Ramos (cell line): ENCODE measurements at regions not wholly inside any gene's neighbourhood (a gene's known extent, or its start where the extent isn't known, plus 50 kb on each side); places are given as distances from the start of the nearest gene placed in this dataset.
"Not testable (repeated sequence)": the region's sequence is repeated elsewhere in the genome, so short reads cannot be mapped to it uniquely, and the experiment has no call there.

Experiments
- in situ Hi-C: fragments of 300-500 bp; cut with MboI; formaldehyde crosslinking; loops from one replicate; pipeline ENCODE4 v1.14.3; 2022; ENCODE audit warnings: low sequenced_read_pairs; ENCODE audit not compliant: unreplicated experiment

DNA sequence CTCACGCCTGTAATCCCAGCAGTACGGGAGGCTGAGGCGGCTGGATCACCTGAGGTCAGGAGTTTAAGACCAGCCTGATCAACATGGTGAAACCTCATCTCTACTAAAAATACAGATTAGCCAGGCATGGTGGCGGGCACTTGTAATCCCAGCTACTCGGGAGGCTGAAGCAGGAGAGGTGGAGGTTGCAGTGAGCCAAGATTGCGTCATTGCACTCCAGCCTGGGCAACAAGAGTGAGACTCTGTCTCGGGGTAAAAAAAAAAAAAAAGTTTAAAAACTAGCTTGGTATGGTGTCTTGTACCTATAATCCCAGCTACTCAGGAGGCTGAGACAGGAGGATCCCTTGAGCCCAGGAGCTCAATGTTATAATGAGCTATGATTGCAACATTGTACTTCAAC is 61.2 kb upstream of the TARDBP start:
- in situ Hi-C loops: not testable (repeated sequence)

DNA sequence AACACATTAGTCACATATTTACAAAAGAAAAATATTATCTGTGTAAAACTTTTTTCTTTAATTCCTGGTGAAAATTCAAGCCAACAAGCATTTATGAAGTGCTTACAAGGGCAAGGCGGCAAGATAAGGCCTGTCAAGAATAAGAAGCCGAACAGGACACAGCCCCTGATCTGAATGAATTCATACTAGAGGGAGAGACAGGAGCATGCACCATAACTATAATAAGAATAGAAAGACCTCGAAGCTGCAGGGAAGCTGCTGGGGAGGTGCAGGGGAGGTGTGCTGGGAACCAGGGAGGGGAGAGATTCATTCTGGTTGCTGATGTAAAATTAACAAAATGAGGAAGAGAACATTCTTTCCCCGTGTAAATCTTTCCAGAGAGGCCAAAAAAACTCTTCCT is 60.5 kb upstream of the TARDBP start:
- in situ Hi-C loops: no loop called here

DNA sequence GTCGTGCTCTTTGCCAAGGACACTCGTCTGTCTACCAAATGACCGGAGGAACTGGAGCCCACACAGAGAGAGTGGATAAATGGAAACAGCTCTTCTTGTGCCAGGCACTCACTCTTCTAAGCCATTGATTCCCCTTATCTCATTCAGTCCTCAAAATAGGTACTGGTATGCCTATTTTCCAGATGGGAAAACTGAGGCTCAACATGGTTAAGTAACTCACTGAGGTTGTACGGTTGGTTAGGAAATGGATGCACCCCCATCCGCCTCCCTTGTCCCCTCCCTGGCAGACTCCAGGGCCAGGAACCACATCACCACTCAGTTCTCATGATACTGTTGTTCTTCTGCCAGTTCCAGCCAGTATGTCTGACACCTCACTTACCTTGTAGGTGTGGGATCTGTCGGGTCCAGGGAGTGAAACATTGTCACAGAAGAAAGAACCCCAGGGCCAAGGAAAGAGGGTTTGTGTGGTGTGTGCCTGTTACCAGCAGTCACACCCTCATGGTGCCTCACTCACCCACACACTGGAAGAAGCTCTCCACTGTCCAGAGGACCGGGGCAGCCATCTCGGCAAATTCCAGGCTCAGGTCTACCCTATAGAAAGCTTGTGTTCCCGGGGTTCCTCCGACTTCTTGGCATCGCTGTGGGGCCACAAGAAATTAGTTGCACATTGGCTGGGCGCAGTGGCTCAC is 58.8 kb upstream of the TARDBP start:
- in situ Hi-C loops: no loop called here

DNA sequence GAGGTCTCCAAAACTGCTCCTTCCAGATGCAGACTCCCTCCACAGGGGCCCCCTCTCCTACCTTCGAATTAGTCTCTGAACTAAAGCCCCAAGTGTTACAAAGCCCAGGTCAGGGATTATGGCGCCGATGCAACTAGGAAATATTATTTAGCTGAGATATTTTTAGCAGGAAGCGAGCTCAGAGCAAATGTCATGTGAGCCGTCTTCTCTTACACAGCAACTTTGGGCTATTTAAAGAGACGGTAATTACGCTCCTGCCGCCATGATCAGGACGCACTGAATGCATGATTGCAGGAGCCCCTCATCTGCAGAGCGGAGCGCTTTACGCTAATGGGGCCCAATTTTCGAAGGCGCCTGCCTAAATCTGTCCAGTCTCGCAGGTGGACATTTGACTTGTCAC is 55.3 kb upstream of the TARDBP start:
- in situ Hi-C loops: no loop called here

DNA sequence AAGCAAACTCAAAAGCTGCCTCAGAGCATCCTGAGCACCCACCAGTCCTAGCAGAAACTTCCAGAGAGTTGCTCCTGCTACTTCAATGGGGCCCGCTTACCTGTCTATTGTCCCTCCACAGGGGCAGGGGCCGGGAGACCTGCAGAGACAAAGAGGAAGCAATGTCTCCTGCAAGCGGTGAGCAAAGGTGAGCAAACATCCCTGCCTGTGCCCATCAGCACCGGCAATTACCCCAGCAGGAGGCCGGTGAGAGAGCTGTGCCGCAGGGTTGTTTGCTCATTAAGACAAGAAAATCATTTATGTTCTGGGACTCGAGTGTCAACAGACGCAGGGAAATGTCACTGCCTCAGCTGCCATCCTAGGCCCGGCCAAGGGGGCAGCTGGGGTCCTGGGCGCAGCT is 53.8 kb upstream of the TARDBP start:
- in situ Hi-C loops: no loop called here

DNA sequence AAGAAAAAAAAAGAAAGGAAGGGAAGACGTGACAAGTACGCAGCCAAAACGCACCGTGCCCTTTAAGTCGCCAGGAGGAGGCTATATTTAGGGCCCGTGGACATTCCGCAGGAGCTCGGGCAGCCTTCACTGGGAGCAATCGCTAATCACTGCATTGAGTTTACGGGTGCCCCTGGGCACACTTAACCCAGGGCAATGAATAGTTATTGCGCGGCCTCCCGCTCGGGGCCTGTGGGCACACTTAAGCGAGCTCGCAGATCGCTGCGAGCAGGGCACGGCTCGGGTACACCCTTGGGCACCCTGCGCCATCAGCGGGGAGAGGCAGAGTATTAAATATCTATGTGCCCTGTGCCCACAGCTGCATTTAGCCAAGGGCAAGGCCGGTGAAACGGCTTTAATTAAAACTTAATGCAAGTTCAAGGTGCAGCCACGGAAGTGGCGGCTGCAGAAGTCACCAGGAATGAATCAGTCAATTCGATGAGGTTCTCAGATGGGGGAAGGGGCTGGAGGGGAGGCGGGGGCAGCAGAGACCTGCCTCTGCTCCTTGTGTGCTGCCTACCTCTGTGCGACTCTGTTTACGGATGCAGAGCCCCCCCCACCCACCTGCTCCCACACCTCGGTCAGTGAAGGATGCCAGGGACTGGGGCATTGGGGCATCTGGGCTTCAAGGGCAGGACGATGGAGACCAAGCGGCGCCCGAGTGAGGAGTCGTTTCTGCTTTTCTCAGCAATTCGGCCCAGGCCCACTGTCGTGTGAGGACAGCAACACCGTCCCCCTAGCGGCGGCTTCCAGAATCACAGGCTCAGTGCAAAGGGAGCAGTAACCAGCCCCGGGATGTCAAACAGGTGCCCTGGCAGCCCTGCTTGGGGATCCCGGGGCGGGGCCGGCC is 51.8 kb upstream of the TARDBP start:
- in situ Hi-C loops: no loop called here

DNA sequence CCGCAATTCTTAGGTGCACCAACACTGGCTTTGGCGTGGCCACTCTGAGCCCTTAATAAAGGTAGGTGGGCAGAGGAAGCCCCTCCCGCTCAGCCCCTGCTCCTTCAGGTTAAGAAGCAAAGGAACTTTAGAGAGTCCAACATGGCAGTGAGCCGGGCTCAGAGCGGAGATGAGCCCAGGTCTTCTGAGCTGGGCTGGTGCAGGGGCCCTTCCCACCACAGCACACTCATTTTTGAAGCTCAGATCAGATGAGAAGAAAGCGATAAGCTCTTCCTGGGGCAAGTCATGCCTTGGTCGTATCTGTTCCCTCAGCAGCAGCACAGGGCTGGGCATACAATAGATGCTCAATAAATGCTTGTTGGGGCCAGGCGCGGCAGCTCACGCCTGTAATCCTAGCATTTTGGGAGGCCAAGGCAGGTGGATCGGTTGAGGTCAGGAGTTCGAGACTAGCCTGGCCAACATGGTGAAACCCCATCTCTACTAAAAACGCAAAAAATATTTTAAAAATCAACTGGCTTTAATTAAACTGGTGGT is 51.1 kb upstream of the TARDBP start:
- in situ Hi-C loops: no loop called here

DNA sequence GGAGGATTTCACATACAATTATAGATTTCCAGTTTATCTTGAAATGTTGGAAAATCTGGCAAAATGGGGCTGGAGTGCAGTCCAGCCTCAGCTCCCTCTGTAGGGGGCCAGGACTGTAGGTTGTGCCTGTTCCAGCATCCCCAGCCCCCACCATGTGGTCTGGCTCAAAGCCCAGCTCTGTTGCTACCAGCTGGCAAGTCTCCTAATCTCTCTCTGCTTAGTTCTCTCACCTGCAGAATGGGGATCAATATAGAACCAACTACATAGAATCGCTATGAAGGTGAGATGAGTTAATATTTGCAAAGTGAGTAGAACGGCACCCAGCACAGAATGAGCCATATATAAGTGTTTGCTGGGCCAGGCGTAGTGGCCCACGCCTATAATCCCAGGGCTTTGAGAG is 50.0 kb upstream of the TARDBP start:
- in situ Hi-C loops: no loop called here
